ENCODE measurements at regions not wholly inside any gene's neighbourhood (a gene's known extent, or its start where the extent isn't known, plus 50 kb on each side); places are given as distances from the start of the nearest gene placed in this dataset.

DNA sequence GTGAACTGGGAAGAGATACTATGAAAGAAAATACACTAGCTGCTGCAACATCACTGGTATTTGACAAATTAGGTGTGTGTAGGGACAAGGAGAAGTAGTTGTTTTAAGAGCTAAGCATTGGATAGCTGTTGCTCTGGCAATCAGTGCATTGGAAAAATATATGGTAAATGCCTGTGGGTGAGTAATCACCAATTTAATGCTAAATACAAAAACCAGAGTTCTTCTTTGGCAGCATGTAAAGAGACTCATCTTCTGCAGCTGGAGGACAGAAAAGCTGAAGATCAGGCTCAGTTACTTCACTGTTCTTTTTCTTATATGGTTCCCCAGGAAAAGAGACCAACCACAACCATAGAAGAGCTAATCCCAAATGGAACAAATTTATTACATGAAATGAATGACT is 201.8 kb upstream of the MPDZ start:
- Histone ChIP-seq H3K27ac (ENCODE audit: low read depth in 1 of 2, low read length in 2 of 2) (no peak overlapping the region), H3K4me3 (ENCODE audit: low read depth in 1 of 3, low read length in 3 of 3) (no peak overlapping the region), H3K9me3 (ENCODE audit: control insufficient read depth in 4 of 4, low read length in 3 of 4) (no peaks in the 10 kb centered on the region), H3K36me3 (ENCODE audit: control insufficient read depth in 4 of 4, insufficient read depth in 3 of 4, low read depth in 1 of 4, low read length in 3 of 4) (no peaks in the 10 kb centered on the region), H3K4me1 (ENCODE audit: control insufficient read depth in 4 of 4, insufficient read depth in 4 of 4, low read length in 3 of 4) (no peaks in the 10 kb centered on the region), H3K9ac (ENCODE audit: low read depth in 1 of 2, low read length in 2 of 2) (no peak overlapping the region), H3K27me3 (ENCODE audit: control insufficient read depth in 4 of 4, insufficient read depth in 4 of 4, low read length in 3 of 4) (peaks cover 0 to 4% (median 0%) of the 10 kb centered on the region in 4 donors)
- TF ChIP-seq FOXA1 (IDR thresholded peaks at IDR 0.05) (no peak), YY1 (IDR thresholded peaks at IDR 0.05) (no peak), JUND (IDR thresholded peaks at IDR 0.05) (no peak), RAD21 (IDR thresholded peaks at IDR 0.05) (no peak), GABPA (IDR thresholded peaks at IDR 0.05 in 1 of 2, conservative IDR thresholded peaks at IDR 0.05 in 1 of 2) (no peak), NR2F2 (IDR thresholded peaks at IDR 0.05) (no peak), EGR1 (IDR thresholded peaks at IDR 0.05; ENCODE audit: low read depth in 2 of 2) (no peak), FOXA2 (IDR thresholded peaks at IDR 0.05) (no peak), HNF4A (conservative IDR thresholded peaks at IDR 0.05) (no peak), TAF1 (conservative IDR thresholded peaks at IDR 0.05) (no peak), HNF4G (IDR thresholded peaks at IDR 0.05) (no peak), SP1 (IDR thresholded peaks at IDR 0.05) (no peak)
- TF ChIP-seq, protein P1, sequence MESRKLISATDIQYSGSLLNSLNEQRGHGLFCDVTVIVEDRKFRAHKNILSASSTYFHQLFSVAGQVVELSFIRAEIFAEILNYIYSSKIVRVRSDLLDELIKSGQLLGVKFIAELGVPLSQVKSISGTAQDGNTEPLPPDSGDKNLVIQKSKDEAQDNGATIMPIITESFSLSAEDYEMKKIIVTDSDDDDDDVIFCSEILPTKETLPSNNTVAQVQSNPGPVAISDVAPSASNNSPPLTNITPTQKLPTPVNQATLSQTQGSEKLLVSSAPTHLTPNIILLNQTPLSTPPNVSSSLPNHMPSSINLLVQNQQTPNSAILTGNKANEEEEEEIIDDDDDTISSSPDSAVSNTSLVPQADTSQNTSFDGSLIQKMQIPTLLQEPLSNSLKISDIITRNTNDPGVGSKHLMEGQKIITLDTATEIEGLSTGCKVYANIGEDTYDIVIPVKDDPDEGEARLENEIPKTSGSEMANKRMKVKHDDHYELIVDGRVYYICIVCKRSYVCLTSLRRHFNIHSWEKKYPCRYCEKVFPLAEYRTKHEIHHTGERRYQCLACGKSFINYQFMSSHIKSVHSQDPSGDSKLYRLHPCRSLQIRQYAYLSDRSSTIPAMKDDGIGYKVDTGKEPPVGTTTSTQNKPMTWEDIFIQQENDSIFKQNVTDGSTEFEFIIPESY (IDR thresholded peaks at IDR 0.05), result no peak
- TF ChIP-seq, protein P2, sequence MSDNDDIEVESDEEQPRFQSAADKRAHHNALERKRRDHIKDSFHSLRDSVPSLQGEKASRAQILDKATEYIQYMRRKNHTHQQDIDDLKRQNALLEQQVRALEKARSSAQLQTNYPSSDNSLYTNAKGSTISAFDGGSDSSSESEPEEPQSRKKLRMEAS (IDR thresholded peaks at IDR 0.05), result no peak
- TF ChIP-seq, protein P3, sequence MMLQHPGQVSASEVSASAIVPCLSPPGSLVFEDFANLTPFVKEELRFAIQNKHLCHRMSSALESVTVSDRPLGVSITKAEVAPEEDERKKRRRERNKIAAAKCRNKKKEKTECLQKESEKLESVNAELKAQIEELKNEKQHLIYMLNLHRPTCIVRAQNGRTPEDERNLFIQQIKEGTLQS (IDR thresholded peaks at IDR 0.05), result no peak
- TF ChIP-seq, protein P4, sequence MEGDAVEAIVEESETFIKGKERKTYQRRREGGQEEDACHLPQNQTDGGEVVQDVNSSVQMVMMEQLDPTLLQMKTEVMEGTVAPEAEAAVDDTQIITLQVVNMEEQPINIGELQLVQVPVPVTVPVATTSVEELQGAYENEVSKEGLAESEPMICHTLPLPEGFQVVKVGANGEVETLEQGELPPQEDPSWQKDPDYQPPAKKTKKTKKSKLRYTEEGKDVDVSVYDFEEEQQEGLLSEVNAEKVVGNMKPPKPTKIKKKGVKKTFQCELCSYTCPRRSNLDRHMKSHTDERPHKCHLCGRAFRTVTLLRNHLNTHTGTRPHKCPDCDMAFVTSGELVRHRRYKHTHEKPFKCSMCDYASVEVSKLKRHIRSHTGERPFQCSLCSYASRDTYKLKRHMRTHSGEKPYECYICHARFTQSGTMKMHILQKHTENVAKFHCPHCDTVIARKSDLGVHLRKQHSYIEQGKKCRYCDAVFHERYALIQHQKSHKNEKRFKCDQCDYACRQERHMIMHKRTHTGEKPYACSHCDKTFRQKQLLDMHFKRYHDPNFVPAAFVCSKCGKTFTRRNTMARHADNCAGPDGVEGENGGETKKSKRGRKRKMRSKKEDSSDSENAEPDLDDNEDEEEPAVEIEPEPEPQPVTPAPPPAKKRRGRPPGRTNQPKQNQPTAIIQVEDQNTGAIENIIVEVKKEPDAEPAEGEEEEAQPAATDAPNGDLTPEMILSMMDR (IDR thresholded peaks at IDR 0.05; ENCODE audit: low read depth, low read length, missing input control), result no peak
- TF ChIP-seq, protein P5, sequence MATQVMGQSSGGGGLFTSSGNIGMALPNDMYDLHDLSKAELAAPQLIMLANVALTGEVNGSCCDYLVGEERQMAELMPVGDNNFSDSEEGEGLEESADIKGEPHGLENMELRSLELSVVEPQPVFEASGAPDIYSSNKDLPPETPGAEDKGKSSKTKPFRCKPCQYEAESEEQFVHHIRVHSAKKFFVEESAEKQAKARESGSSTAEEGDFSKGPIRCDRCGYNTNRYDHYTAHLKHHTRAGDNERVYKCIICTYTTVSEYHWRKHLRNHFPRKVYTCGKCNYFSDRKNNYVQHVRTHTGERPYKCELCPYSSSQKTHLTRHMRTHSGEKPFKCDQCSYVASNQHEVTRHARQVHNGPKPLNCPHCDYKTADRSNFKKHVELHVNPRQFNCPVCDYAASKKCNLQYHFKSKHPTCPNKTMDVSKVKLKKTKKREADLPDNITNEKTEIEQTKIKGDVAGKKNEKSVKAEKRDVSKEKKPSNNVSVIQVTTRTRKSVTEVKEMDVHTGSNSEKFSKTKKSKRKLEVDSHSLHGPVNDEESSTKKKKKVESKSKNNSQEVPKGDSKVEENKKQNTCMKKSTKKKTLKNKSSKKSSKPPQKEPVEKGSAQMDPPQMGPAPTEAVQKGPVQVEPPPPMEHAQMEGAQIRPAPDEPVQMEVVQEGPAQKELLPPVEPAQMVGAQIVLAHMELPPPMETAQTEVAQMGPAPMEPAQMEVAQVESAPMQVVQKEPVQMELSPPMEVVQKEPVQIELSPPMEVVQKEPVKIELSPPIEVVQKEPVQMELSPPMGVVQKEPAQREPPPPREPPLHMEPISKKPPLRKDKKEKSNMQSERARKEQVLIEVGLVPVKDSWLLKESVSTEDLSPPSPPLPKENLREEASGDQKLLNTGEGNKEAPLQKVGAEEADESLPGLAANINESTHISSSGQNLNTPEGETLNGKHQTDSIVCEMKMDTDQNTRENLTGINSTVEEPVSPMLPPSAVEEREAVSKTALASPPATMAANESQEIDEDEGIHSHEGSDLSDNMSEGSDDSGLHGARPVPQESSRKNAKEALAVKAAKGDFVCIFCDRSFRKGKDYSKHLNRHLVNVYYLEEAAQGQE (IDR thresholded peaks at IDR 0.05), result no peak
- no peak for DNase-seq (ENCODE audit: low spot score)

DNA sequence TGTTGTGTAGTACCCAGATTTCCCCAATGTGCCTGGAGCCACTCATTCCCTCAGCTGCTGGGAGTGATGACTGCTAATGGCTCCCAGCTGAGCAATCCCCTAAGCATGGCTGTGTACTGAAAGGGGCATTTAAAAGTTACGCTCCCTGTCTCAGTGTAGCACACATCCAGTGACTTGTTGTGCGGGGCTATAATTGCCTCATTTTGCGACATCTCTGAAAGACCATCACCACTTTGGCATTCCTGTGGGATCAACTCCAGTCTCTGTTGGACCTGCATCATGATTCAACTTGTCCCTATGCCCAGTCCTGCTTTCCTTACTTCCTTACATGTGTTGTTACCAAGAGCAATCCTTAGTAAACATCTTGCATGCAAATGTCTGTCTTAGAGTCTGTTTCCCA is 201.2 kb upstream of the MPDZ start:
- no peaks in the 10 kb centered on the region for H3K4me1 ChIP-seq (ENCODE audit: control insufficient read depth in 4 of 4, insufficient read depth in 4 of 4, low read length in 3 of 4)
- WGBS, result 86% methylated on average over 3 of the region's 3 CpGs
- TF ChIP-seq, protein P4 (IDR thresholded peaks at IDR 0.05; ENCODE audit: low read depth, low read length, missing input control), result no peak
- TF ChIP-seq FOXA2 (IDR thresholded peaks at IDR 0.05), result no peak
- TF ChIP-seq, protein P5 (IDR thresholded peaks at IDR 0.05), result no peak
- TF ChIP-seq RAD21 (IDR thresholded peaks at IDR 0.05), result no peak
- TF ChIP-seq SP1 (IDR thresholded peaks at IDR 0.05), result no peak
- no peak for TF ChIP-seq YY1 (IDR thresholded peaks at IDR 0.05)
- no peak for TF ChIP-seq GABPA (IDR thresholded peaks at IDR 0.05 in 1 of 2, conservative IDR thresholded peaks at IDR 0.05 in 1 of 2)
- no peak for TF ChIP-seq TAF1 (conservative IDR thresholded peaks at IDR 0.05)

More for the DNA sequence above, 201.2 kb upstream of the MPDZ start:
- Histone ChIP-seq H3K27ac (ENCODE audit: low read depth in 1 of 2, low read length in 2 of 2) (no peak overlapping the region), H3K4me3 (ENCODE audit: low read depth in 1 of 3, low read length in 3 of 3) (no peak overlapping the region), H3K36me3 (ENCODE audit: control insufficient read depth in 4 of 4, insufficient read depth in 3 of 4, low read depth in 1 of 4, low read length in 3 of 4) (no peaks in the 10 kb centered on the region), H3K9me3 (ENCODE audit: control insufficient read depth in 4 of 4, low read length in 3 of 4) (peaks cover 0 to under 1% (median 0%) of the 10 kb centered on the region in 4 donors), H3K9ac (ENCODE audit: low read depth in 1 of 2, low read length in 2 of 2) (no peak overlapping the region), H3K27me3 (ENCODE audit: control insufficient read depth in 4 of 4, insufficient read depth in 4 of 4, low read length in 3 of 4) (peaks cover 0 to 4% (median 0%) of the 10 kb centered on the region in 4 donors)
- no peak for DNase-seq (ENCODE audit: low spot score)
